ENCODE measurements at regions not wholly inside any gene's neighbourhood (a gene's known extent, or its start where the extent isn't known, plus 50 kb on each side); places are given as distances from the start of the nearest gene placed in this dataset.
A peak's percentile ranks its signal among the peaks of the same experiment; 100 is the strongest.

DNA sequence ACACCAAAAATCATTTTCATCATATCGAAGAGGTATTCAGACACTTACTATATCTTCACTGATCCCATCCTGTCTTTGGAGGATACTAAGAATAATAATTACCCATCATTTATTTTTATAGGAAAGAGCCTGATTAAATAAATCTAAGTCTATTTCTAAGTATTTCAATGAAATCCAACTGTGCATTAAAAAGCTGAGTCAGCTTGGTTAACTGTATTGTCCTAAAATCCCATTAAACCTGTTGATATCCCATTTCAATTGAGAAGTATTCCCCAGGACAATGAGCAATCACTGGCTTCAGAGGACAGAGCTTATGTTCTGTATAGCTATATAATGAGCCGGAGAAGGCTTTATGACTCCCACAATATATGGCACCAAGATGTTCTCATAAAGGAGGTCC is 142.0 kb upstream of the RORB start:
- TF ChIP-seq, protein P1, sequence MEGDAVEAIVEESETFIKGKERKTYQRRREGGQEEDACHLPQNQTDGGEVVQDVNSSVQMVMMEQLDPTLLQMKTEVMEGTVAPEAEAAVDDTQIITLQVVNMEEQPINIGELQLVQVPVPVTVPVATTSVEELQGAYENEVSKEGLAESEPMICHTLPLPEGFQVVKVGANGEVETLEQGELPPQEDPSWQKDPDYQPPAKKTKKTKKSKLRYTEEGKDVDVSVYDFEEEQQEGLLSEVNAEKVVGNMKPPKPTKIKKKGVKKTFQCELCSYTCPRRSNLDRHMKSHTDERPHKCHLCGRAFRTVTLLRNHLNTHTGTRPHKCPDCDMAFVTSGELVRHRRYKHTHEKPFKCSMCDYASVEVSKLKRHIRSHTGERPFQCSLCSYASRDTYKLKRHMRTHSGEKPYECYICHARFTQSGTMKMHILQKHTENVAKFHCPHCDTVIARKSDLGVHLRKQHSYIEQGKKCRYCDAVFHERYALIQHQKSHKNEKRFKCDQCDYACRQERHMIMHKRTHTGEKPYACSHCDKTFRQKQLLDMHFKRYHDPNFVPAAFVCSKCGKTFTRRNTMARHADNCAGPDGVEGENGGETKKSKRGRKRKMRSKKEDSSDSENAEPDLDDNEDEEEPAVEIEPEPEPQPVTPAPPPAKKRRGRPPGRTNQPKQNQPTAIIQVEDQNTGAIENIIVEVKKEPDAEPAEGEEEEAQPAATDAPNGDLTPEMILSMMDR (IDR thresholded peaks at IDR 0.05; ENCODE audit: insufficient read depth, low read length): no peak
- no peak overlapping the region for H3K4me3 ChIP-seq (ENCODE audit: low read depth, low read length)

DNA sequence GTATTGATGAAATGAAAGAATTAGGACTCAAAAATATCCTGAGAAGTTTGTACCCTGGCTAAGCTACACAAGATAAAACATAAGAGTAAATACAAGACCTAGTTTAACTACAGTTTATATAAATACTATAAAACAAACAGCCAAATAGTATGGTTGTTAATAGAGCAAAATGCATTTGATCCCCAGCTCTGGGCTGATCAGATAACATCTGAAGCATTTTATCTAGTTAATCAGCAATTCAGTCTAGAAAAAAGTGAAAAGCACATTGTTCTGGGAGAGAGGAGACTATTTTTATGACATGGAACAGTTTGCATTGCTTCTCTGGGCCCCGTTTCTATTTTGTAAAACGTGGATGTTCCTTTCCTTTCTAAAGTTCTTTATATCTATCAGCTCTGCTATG is 139.6 kb upstream of the RORB start:
- H3K4me3 ChIP-seq (ENCODE audit: low read depth, low read length): no peak overlapping the region
- no peak for DNase-seq (ENCODE audit: low read depth)
- TF ChIP-seq, protein P1 (IDR thresholded peaks at IDR 0.05; ENCODE audit: insufficient read depth, low read length): no peak

More for the DNA sequence above, 142.0 kb upstream of the RORB start:
- no peak for DNase-seq (ENCODE audit: low read depth)

DNA sequence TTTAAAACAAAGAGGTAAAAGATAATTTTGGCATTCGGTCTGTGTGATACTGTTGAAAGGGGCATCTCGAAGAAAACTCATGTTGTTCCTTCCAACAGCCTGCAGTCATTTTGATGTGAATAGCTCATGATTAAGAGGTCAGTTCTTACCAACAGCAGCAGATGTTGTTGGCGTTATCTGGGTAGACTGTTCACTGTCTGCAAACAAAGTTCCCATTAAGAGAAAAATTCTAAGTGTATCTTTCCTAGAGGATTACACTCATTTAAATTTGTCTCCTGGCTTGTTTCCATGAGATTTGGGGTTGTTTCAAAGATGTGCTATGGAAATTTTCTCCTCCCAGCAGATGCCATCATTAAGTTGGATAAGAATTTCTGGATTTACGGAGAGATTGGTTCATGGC is 138.2 kb upstream of the RORB start:
- TF ChIP-seq, protein P1 (IDR thresholded peaks at IDR 0.05; ENCODE audit: insufficient read depth, low read length): no peak
- no peak overlapping the region for H3K4me3 ChIP-seq (ENCODE audit: low read depth, low read length)
- no peak for DNase-seq (ENCODE audit: low read depth)

DNA sequence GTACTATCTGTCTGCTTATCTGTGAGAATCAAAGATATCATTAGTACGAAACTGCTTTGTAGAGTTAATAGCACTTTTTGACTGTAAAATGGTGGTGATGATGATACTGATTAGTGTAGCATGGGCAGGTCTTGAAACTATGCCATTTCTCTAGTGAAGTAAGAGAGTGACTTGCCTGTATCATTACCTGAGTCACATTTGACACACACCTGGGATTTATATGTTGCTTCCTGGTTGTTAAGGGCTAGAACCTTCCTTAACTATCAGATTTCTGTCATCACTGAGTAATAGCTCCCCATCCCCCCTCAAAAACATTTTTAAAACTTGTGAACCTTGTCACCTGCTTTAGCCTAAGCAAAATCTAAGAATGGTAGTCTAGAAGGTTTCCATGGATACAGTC is 135.6 kb upstream of the RORB start:
- TF ChIP-seq, protein P1 (IDR thresholded peaks at IDR 0.05; ENCODE audit: insufficient read depth, low read length): no peak
- DNase-seq (ENCODE audit: low read depth): no peak
- H3K4me3 ChIP-seq (ENCODE audit: low read depth, low read length): no peak overlapping the region

DNA sequence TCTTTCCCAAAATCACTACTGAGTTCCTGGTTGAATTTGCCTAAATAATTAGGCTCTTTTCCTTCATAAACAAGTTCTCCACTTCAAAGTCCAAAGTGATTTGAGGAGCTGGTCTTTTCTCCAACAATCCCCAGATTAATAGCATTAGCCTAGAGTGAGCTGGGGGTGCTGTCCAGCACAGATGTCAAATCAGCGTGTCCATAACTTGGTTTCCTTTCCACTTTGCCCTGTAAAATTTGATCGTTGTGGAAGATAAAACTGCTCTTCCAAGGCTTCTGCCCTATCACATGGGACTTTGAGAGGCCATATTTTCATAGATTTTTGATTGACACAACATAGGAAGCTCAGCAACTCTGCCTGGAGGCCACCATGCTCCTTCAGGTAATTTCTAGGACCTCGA is 134.7 kb upstream of the RORB start:
- TF ChIP-seq, protein P1 (IDR thresholded peaks at IDR 0.05; ENCODE audit: insufficient read depth, low read length): no peak

DNA sequence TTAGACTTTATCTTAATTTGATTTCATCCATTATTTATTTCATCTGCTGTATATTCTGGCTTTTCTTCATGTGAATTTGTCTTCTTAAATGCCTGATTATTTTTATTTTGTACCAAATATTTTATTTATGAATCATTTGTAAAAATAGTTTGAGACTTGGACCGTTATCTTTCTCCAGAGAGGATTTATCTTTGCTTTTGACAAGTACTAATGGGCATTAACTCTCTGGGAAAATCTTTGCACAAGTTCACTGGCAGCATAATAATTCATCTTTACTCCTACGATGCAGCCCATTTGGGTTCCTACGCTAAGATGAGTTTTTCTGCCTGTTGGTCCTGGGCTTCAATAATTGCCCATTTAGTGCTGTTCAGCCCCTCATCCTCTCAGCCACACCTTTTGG is 131.0 kb upstream of the RORB start:
- H3K4me3 ChIP-seq (ENCODE audit: low read depth, low read length): no peak overlapping the region
- TF ChIP-seq, protein P1 (IDR thresholded peaks at IDR 0.05; ENCODE audit: insufficient read depth, low read length): no peak
- DNase-seq (ENCODE audit: low read depth): peak; percentile 2

More for the DNA sequence above, 134.7 kb upstream of the RORB start:
- no peak overlapping the region for H3K4me3 ChIP-seq (ENCODE audit: low read depth, low read length)
- no peak for DNase-seq (ENCODE audit: low read depth)

DNA sequence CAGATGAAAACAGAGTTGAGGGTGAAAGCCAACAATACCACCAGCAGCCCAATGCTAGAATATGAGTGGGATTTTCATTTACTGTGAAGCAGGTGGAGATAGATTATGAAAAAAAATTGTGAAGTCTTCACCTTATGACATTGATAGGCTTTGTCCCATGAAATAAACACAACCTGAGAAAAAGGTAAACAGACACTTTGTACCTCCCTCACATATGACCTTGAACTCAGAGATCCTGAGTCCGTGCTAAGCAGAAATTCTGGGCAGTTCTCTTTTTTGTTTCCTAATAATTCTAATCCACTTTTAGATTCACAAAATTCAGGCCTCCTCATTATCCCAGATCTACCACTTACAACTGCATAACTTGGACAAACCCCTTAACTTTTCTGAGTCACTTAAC is 127.3 kb upstream of the RORB start:
- TF ChIP-seq, protein P1 (IDR thresholded peaks at IDR 0.05; ENCODE audit: insufficient read depth, low read length): no peak
- H3K4me3 ChIP-seq (ENCODE audit: low read depth, low read length): no peak overlapping the region
- no peak for DNase-seq (ENCODE audit: low read depth)

All from fibroblast of the aortic adventitia (primary cell).